ENCODE measurements at regions not wholly inside any gene's neighbourhood (a gene's known extent, or its start where the extent isn't known, plus 50 kb on each side); places are given as distances from the start of the nearest gene placed in this dataset.

DNA sequence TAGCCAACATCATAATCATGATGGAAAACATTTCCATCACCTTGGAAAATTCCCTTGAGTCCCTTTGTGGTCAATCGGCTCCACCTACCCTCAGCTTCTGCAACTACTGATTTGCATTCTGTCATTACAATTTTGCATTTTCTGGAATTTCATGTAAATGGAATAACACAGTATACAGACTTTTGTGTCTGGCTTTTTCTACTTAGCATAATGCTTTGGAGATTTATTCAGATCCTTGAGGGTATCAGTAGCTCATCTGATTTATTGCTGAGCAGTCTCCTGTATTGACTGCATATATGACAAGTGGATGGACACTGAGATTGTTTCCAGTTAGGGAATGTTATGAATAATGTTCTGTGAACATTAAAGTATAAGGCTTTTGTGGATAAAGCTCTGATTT, 358.3 kb downstream of the USP25 start:
- H3K4me3 ChIP-seq (ENCODE audit: low read depth, low read length), result no peak overlapping the region
- TF ChIP-seq, protein P1, sequence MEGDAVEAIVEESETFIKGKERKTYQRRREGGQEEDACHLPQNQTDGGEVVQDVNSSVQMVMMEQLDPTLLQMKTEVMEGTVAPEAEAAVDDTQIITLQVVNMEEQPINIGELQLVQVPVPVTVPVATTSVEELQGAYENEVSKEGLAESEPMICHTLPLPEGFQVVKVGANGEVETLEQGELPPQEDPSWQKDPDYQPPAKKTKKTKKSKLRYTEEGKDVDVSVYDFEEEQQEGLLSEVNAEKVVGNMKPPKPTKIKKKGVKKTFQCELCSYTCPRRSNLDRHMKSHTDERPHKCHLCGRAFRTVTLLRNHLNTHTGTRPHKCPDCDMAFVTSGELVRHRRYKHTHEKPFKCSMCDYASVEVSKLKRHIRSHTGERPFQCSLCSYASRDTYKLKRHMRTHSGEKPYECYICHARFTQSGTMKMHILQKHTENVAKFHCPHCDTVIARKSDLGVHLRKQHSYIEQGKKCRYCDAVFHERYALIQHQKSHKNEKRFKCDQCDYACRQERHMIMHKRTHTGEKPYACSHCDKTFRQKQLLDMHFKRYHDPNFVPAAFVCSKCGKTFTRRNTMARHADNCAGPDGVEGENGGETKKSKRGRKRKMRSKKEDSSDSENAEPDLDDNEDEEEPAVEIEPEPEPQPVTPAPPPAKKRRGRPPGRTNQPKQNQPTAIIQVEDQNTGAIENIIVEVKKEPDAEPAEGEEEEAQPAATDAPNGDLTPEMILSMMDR (IDR thresholded peaks at IDR 0.05; ENCODE audit: insufficient read depth, low read length), result no peak
- DNase-seq (ENCODE audit: low read depth), result no peak

DNA sequence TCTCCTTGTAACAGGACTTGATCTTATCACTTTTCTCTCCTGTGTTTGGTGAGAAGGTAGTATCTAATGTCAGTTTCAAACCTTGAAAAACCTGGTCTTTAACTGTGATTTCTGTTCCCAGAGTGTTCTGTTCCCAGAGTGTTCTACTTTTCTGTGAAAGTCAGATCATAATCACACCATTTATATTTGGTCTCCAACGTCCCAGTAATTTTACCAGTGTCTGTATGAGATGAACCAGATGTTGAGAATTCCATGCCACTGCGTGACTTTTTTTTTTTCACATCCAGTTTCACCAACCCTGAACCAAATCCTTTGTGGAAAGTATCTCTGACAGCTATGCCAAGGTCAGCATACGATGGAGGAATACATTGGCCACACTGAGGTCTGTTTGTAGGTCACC, 365.2 kb downstream of the USP25 start:
- H3K4me3 ChIP-seq (ENCODE audit: low read depth, low read length), result no peak overlapping the region
- TF ChIP-seq, protein P1 (IDR thresholded peaks at IDR 0.05; ENCODE audit: insufficient read depth, low read length), result no peak
- no peak for DNase-seq (ENCODE audit: low read depth)

DNA sequence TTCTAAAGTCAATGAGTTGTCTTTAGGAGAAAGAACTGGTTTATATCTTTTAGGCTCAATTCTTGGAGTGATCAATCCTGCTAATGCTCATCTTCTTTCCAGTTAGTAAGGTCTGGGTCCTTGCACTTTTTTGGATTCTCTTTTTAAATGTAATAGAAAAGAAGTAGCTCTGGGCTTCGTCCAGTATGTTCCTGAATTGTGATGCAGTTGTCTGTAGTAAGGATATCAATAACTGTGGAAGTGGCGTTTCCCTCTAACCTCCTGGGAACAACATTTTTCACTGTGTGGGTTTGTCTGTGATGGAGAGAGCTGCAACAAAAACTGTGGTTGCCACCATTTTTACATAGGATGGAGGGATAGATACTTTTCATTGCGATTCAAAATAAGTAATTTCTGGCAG, 367.2 kb downstream of the USP25 start:
- no peak for DNase-seq (ENCODE audit: low read depth)
- TF ChIP-seq, protein P1 (IDR thresholded peaks at IDR 0.05; ENCODE audit: insufficient read depth, low read length), result no peak
- no peak overlapping the region for H3K4me3 ChIP-seq (ENCODE audit: low read depth, low read length)

DNA sequence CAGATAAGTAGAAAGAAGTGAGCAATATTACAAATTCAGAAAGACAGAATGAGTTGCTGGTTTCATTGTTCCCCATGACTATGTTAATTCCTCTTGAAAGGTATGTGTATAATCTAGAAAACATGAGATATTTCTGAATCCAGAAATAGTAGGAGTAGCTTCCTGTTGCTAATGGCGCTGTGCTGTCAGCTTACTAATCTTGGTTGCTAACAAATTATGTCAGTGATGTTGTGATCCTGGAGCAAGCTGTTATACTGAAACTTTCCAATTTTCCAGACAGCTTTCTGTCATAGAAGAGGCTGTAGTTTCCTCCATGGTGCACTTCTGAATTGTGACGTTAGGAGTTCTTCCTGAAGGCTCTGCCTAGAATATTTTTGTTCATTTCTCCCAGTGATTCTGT, 372.3 kb downstream of the USP25 start:
- no peak for DNase-seq (ENCODE audit: low read depth)

DNA sequence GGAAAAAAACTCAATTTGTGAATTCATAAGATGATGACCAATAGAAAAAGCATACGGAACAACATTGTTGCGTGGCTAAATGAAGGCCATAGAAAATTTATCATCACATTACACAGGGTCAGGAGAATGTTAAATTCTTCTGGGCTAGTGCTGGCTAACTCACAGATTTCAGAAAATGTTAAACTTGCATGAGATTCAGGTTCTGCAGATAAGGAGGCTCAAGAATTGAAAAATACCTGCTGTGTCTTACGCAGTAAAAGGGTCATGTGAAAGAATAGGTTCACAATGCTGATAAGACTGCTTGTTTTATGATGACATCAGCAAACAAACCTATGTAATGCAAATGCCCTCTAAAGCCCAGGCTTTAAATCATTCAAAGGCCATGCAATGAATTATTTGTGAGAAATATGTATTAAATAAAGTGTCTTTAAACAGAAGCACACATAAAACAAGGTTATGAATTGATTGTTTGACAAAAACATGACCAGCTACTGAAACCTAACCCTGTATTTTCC, 378.8 kb downstream of the USP25 start:
- DNase-seq (ENCODE audit: low read depth), result no peak
- no peak overlapping the region for H3K4me3 ChIP-seq (ENCODE audit: low read depth, low read length)
- TF ChIP-seq, protein P1 (IDR thresholded peaks at IDR 0.05; ENCODE audit: insufficient read depth, low read length), result no peak

More for the DNA sequence above, 372.3 kb downstream of the USP25 start:
- no peak overlapping the region for H3K4me3 ChIP-seq (ENCODE audit: low read depth, low read length)
- TF ChIP-seq, protein P1 (IDR thresholded peaks at IDR 0.05; ENCODE audit: insufficient read depth, low read length), result no peak

DNA sequence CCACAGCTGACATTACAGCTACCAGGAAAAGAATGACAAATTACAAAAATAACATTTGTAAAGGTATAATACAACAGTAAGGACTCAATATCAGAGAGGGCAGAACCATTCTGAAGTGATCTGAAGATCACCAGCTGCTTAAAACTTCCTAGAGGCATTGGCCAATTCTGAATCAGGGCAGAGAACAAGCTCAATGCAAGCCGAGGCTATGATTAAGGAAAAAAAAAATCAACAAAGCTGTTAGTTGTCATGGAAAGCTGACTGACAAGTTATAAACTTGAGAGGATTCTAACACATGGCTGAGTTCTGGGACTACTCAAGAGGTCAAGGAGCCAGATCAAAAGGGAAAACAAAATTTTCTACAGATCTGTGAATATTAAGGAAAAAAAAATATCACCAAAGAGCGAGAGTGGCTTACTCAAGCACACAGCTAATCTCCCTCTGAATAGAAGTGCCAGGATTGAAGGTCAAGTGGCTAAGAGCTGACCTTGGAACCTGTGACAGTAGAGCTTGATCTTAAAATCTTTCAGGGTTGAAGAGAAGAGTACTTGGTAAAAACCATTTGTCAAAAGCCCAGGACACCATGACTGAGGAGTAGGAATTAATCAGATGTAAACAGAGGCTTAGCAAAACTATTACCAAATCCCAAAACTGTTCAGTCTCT, 383.4 kb downstream of the USP25 start:
- no peak for DNase-seq (ENCODE audit: low read depth)
- H3K4me3 ChIP-seq (ENCODE audit: low read depth, low read length), result no peak overlapping the region
- TF ChIP-seq, protein P1 (IDR thresholded peaks at IDR 0.05; ENCODE audit: insufficient read depth, low read length), result no peak

DNA sequence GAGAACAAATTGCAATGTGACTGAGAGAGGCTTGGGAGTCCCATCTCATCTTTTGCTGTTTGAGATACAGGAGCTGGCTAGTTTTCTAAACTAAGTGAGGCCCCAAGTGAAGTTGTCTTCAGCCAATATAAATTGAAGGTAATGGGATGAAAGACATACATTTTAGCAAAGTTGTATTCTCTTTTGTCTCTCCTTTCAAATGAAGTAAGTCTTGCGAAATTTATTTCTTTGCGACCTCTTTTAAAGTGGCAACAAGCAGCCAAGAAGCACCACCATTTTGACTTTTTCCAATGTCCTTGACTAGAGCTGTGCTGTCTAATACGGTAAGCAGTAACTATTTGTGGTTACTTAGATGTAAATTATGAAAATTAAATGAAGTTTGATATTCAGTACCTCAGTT, 385.7 kb downstream of the USP25 start:
- no peak overlapping the region for H3K4me3 ChIP-seq (ENCODE audit: low read depth, low read length)
- no peak for DNase-seq (ENCODE audit: low read depth)
- TF ChIP-seq, protein P1 (IDR thresholded peaks at IDR 0.05; ENCODE audit: insufficient read depth, low read length), result no peak
